Ascending aorta (tissue), 2 donors: ENCODE measurements at regions not wholly inside any gene's neighbourhood (a gene's known extent, or its start where the extent isn't known, plus 50 kb on each side); places are given as distances from the start of the nearest gene placed in this dataset.

Experiments used
- DNase-seq, 2 donors: peaks; one replicate each; pipeline ENCODE4 v3.0.0-alpha.2; 2019; ENCODE audit warnings: low spot score in 2 of 2
- H3K27ac ChIP-seq, 2 donors: fragments of 200-600 bp; sonication (generic); one replicate each; pipeline ENCODE4 v1.5.1; 2016 to 2017; ENCODE audit warnings: mild to moderate bottlenecking in 1 of 2
- H3K27me3 ChIP-seq: fragments of 200-600 bp; sonication (generic); one replicate; pipeline ENCODE4 v1.5.1; 2017
- H3K36me3 ChIP-seq, 2 donors: fragments of 200-600 bp; sonication (generic); one replicate each; pipeline ENCODE4 v1.5.1; 2016
- H3K4me1 ChIP-seq, 2 donors: fragments of 200-600 bp; sonication (generic); one replicate each; pipeline ENCODE4 v1.5.1; 2016 to 2017; ENCODE audit warnings: mild to moderate bottlenecking in 1 of 2
- H3K4me3 ChIP-seq, 2 donors: fragments of 200-600 bp; sonication (generic); one replicate each; pipeline ENCODE4 v1.5.1; 2016 to 2017; ENCODE audit warnings: mild to moderate bottlenecking in 1 of 2
- H3K9me3 ChIP-seq, 2 donors: fragments of 200-600 bp; sonication (generic); one replicate each; pipeline ENCODE4 v1.5.1; 2016
- intact Hi-C: fragments of 100-400 bp; cut with DNase I; formaldehyde crosslinking; loops from one replicate; pipeline ENCODE4 v1.15.1; 2023
- TF ChIP-seq, protein P1 (sequence below), 3 experiments: fragments of 200-600 bp in 2 of 3; fragments of 450-650 bp in 1 of 3; sonication (generic) in 2 of 3; IDR thresholded peaks; one replicate each; pipeline ENCODE4 v1.5.1; 2016 to 2019; ENCODE audit warnings: antibody characterized with exemption in 3 of 3, mild to moderate bottlenecking in 1 of 3, moderate library complexity in 1 of 3

- Histone ChIP-seq H3K27ac (no peak overlapping the region), H3K9me3 (no peaks in the 10 kb centered on the region), H3K4me3 (no peak overlapping the region), H3K4me1 (no peaks in the 10 kb centered on the region), H3K36me3 (no peaks in the 10 kb centered on the region), H3K27me3 (no peaks in the 10 kb centered on the region)
- TF ChIP-seq, protein P1, sequence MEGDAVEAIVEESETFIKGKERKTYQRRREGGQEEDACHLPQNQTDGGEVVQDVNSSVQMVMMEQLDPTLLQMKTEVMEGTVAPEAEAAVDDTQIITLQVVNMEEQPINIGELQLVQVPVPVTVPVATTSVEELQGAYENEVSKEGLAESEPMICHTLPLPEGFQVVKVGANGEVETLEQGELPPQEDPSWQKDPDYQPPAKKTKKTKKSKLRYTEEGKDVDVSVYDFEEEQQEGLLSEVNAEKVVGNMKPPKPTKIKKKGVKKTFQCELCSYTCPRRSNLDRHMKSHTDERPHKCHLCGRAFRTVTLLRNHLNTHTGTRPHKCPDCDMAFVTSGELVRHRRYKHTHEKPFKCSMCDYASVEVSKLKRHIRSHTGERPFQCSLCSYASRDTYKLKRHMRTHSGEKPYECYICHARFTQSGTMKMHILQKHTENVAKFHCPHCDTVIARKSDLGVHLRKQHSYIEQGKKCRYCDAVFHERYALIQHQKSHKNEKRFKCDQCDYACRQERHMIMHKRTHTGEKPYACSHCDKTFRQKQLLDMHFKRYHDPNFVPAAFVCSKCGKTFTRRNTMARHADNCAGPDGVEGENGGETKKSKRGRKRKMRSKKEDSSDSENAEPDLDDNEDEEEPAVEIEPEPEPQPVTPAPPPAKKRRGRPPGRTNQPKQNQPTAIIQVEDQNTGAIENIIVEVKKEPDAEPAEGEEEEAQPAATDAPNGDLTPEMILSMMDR (IDR thresholded peaks at IDR 0.05) = no peak
- DNase-seq = no peak
- intact Hi-C loops = no loop called here
These were observed 180.6 kb downstream of the ARL4A start for GRCh38 chr7:12868027-12868426.

- intact Hi-C loops = no loop called here
- Histone ChIP-seq H3K9me3 (no peaks in the 10 kb centered on the region), H3K4me1 (no peaks in the 10 kb centered on the region), H3K4me3 (no peak overlapping the region), H3K27ac (no peak overlapping the region), H3K27me3 (no peaks in the 10 kb centered on the region), H3K36me3 (no peaks in the 10 kb centered on the region)
- TF ChIP-seq, protein P1 (IDR thresholded peaks at IDR 0.05) = no peak
- no peak for DNase-seq
These were observed 182.8 kb downstream of the ARL4A start for GRCh38 chr7:12870219-12870618.

- H3K27ac ChIP-seq = no peak overlapping the region
- intact Hi-C loops = no loop called here
- TF ChIP-seq, protein P1 (IDR thresholded peaks at IDR 0.05) = no peak
These were observed 185.1 kb downstream of the ARL4A start for GRCh38 chr7:12872487-12872886.

DNA sequence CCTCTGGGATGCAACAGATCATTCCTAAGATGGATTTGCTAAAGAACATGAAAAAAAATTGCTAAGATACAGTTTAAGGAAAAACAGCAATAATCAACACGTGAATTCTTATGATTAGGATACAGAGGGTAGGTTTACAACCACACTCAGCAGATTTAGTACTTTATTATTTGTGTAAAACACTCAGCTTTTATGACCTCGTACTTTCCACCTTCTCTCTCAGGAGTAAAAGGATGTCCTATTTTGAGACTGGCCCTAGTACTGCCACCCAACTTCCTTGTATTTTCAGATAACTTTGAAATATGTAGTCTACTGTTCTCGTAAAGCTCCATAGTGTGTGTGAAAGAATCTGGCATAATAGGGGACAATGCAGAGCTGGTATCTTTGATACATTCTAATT is 186.1 kb downstream of the ARL4A start:
- Histone ChIP-seq H3K36me3 (no peaks in the 10 kb centered on the region), H3K4me3 (no peak overlapping the region), H3K4me1 (no peaks in the 10 kb centered on the region), H3K9me3 (no peaks in the 10 kb centered on the region), H3K27ac (no peak overlapping the region), H3K27me3 (no peaks in the 10 kb centered on the region)
- intact Hi-C loops = no loop called here
- DNase-seq = no peak
- TF ChIP-seq, protein P1 (IDR thresholded peaks at IDR 0.05) = no peak

More at GRCh38 chr7:12872487-12872886, 185.1 kb downstream of the ARL4A start:
- no peak overlapping the region for H3K4me3 ChIP-seq
- H3K27me3 ChIP-seq = no peaks in the 10 kb centered on the region
- H3K4me1 ChIP-seq = no peaks in the 10 kb centered on the region
- no peak for DNase-seq
- H3K9me3 ChIP-seq = no peaks in the 10 kb centered on the region
- no peaks in the 10 kb centered on the region for H3K36me3 ChIP-seq

DNA sequence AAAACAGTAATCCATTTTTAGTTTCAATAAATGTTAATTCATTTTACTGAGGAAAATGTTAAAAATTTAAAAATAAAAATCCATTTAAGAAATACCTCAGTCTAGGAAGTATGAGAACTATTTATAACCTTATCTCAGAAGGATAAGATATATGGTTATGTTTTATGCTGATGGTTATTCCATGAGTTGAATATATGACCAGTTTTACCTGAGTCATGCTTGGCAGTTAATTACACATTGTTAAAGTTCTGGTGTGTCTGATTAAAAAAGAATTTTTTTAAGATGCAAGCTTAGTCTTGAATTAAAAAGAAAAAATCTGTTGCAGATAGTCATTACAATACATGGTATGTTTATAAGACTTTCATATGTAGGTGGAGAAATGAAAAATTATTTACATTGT is 191.7 kb downstream of the ARL4A start:
- no peak for DNase-seq
- H3K4me1 ChIP-seq = no peaks in the 10 kb centered on the region
- no peaks in the 10 kb centered on the region for H3K36me3 ChIP-seq
- TF ChIP-seq, protein P1 (IDR thresholded peaks at IDR 0.05) = no peak
- H3K27me3 ChIP-seq = no peaks in the 10 kb centered on the region
- intact Hi-C loops = no loop called here
- no peak overlapping the region for H3K4me3 ChIP-seq
- H3K27ac ChIP-seq = no peak overlapping the region
- H3K9me3 ChIP-seq = no peaks in the 10 kb centered on the region

- no peaks in the 10 kb centered on the region for H3K9me3 ChIP-seq
- TF ChIP-seq, protein P1 (IDR thresholded peaks at IDR 0.05) = no peak
- H3K27me3 ChIP-seq = no peaks in the 10 kb centered on the region
- DNase-seq = no peak
- H3K27ac ChIP-seq = no peak overlapping the region
- intact Hi-C loops = no loop called here
- H3K4me1 ChIP-seq = no peaks in the 10 kb centered on the region
- H3K4me3 ChIP-seq = no peak overlapping the region
- H3K36me3 ChIP-seq = no peaks in the 10 kb centered on the region
These were observed 194.3 kb downstream of the ARL4A start for GRCh38 chr7:12881712-12882111.
